ENCODE measurements at regions not wholly inside any gene's neighbourhood (a gene's known extent, or its start where the extent isn't known, plus 50 kb on each side); places are given as distances from the start of the nearest gene placed in this dataset.

- TF ChIP-seq YY1 (tag by site-specific recombination; IDR thresholded peaks at IDR 0.05) (no peak), ATF2 (tag by site-specific recombination; IDR thresholded peaks at IDR 0.05; ENCODE audit: low read depth) (no peak), REPIN1 (tag by site-specific recombination; IDR thresholded peaks at IDR 0.05; ENCODE audit: low read depth) (no peak), ZNF24 (tag by site-specific recombination; IDR thresholded peaks at IDR 0.05) (no peak)
- TF ChIP-seq, protein P1, sequence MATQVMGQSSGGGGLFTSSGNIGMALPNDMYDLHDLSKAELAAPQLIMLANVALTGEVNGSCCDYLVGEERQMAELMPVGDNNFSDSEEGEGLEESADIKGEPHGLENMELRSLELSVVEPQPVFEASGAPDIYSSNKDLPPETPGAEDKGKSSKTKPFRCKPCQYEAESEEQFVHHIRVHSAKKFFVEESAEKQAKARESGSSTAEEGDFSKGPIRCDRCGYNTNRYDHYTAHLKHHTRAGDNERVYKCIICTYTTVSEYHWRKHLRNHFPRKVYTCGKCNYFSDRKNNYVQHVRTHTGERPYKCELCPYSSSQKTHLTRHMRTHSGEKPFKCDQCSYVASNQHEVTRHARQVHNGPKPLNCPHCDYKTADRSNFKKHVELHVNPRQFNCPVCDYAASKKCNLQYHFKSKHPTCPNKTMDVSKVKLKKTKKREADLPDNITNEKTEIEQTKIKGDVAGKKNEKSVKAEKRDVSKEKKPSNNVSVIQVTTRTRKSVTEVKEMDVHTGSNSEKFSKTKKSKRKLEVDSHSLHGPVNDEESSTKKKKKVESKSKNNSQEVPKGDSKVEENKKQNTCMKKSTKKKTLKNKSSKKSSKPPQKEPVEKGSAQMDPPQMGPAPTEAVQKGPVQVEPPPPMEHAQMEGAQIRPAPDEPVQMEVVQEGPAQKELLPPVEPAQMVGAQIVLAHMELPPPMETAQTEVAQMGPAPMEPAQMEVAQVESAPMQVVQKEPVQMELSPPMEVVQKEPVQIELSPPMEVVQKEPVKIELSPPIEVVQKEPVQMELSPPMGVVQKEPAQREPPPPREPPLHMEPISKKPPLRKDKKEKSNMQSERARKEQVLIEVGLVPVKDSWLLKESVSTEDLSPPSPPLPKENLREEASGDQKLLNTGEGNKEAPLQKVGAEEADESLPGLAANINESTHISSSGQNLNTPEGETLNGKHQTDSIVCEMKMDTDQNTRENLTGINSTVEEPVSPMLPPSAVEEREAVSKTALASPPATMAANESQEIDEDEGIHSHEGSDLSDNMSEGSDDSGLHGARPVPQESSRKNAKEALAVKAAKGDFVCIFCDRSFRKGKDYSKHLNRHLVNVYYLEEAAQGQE (tag by site-specific recombination; IDR thresholded peaks at IDR 0.05) = no peak
These were observed 728.4 kb upstream of the EPHA6 start for GRCh38 chr3:96086018-96086417.

All from HEK293 (cell line).